ENCODE measurements at regions not wholly inside any gene's neighbourhood (a gene's known extent, or its start where the extent isn't known, plus 50 kb on each side); places are given as distances from the start of the nearest gene placed in this dataset.

DNA sequence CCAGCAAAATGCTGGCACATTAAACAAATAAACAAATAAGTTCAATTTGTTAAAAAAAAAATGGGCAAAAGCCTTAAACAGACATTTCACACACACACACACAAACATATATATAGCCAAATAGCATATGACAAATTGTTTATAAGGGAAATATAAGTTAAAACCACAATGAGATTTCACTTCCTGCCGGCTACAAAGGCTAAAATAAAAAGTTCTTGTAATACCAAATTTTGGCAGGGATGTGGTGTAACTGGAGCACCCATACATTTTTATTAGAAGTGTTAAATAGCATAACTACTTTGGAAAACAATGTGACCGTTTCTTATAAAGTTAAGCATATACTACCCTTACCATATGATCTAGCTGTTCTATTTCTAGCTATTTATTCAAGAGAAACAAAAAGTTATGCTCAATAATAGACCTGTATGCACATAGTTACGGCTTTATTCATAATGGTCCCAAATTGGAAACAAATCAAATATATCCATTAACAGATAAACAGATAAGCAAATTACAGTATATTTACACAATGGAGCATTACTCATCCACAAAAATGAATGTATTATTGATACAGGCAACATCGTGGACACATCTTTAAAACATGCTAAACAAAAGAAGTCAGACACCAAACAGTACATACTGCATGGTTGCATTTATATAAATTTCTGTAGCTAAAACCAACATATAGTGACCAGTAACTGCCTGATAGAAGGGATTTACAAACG lies 93.9 kb downstream of the EOMES start:
- TF ChIP-seq, protein P1, sequence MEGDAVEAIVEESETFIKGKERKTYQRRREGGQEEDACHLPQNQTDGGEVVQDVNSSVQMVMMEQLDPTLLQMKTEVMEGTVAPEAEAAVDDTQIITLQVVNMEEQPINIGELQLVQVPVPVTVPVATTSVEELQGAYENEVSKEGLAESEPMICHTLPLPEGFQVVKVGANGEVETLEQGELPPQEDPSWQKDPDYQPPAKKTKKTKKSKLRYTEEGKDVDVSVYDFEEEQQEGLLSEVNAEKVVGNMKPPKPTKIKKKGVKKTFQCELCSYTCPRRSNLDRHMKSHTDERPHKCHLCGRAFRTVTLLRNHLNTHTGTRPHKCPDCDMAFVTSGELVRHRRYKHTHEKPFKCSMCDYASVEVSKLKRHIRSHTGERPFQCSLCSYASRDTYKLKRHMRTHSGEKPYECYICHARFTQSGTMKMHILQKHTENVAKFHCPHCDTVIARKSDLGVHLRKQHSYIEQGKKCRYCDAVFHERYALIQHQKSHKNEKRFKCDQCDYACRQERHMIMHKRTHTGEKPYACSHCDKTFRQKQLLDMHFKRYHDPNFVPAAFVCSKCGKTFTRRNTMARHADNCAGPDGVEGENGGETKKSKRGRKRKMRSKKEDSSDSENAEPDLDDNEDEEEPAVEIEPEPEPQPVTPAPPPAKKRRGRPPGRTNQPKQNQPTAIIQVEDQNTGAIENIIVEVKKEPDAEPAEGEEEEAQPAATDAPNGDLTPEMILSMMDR (IDR thresholded peaks at IDR 0.05), result no peak
- Histone ChIP-seq H3K9me3 (ENCODE audit: control insufficient read depth, low read length) (no peaks in the 10 kb centered on the region), H3K4me3 (ENCODE audit: low read depth, low read length) (no peak overlapping the region), H3K36me3 (ENCODE audit: control insufficient read depth, insufficient read depth, low read length) (no peaks in the 10 kb centered on the region), H2AFZ (no peak overlapping the region), H3K9ac (no peak overlapping the region), H3K4me2 (ENCODE audit: low read length) (no peak overlapping the region), H3K27me3 (ENCODE audit: control insufficient read depth, insufficient read depth, low read length) (no peaks in the 10 kb centered on the region), H3K4me1 (no peaks in the 10 kb centered on the region), H3K27ac (no peak overlapping the region), H3K79me2 (no peaks in the 10 kb centered on the region)

DNA sequence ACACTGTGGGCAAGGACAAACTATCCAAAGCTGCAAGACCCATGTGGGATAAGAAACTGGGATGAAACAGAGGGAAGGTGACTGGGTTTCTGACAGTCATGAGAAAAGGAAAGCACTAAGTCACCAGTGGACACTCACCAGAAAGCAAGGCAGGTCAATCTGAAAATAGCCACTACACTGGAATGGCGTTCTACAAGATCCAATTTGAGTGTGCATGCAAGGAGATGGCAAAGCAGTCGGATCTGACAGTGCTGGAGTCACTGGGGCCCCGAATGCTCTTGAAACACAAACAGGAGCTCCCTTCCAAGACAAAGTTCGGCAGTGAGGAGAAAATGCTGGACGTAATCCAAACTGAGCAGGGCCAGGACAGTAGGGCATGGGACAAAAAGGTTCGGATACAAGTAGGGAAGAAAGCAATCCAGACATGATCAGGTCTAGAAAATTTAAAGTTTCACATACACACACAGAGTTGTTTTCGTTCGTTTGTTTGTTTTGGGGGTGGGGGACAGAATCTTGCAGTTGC lies 95.5 kb downstream of the EOMES start:
- H3K4me2 ChIP-seq (ENCODE audit: low read length), result no peak overlapping the region
- no peak overlapping the region for H3K9ac ChIP-seq
- no peaks in the 10 kb centered on the region for H3K27me3 ChIP-seq (ENCODE audit: control insufficient read depth, insufficient read depth, low read length)
- no peaks in the 10 kb centered on the region for H3K36me3 ChIP-seq (ENCODE audit: control insufficient read depth, insufficient read depth, low read length)
- H3K9me3 ChIP-seq (ENCODE audit: control insufficient read depth, low read length), result no peaks in the 10 kb centered on the region
- H3K4me3 ChIP-seq (ENCODE audit: low read depth, low read length), result no peak overlapping the region
- no peaks in the 10 kb centered on the region for H3K4me1 ChIP-seq
- H3K79me2 ChIP-seq, result no peaks in the 10 kb centered on the region
- no peak overlapping the region for H3K27ac ChIP-seq
- peak overlapping the region; percentile 15 for H2AFZ ChIP-seq
- TF ChIP-seq, protein P1 (IDR thresholded peaks at IDR 0.05), result no peak

DNA sequence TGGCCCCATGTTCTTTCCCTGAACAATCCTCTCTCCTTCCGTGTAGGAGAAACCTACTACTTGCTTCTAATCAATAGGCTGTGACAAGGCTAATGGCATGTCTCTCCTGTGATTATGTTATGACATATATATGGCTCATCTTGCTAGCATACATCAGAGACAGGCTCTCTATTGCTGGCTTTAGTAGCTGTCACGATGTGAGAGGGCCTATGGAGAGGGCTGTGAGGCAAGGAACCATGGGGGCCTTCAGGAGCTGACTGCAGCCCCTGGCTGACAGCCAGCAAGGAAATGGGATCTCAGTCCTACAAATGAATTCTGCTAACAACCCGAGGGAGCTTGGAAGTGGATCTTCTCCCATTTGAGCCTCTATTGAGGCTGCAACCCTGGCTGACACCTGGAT lies 96.3 kb downstream of the EOMES start:
- Histone ChIP-seq H3K9me3 (ENCODE audit: control insufficient read depth, low read length) (no peaks in the 10 kb centered on the region), H3K27ac (no peak overlapping the region), H3K4me2 (ENCODE audit: low read length) (no peak overlapping the region), H2AFZ (no peak overlapping the region), H3K9ac (no peak overlapping the region), H3K36me3 (ENCODE audit: control insufficient read depth, insufficient read depth, low read length) (no peaks in the 10 kb centered on the region), H3K4me3 (ENCODE audit: low read depth, low read length) (no peak overlapping the region), H3K27me3 (ENCODE audit: control insufficient read depth, insufficient read depth, low read length) (no peaks in the 10 kb centered on the region), H3K79me2 (no peaks in the 10 kb centered on the region), H3K4me1 (no peaks in the 10 kb centered on the region)
- TF ChIP-seq, protein P1 (IDR thresholded peaks at IDR 0.05), result no peak

DNA sequence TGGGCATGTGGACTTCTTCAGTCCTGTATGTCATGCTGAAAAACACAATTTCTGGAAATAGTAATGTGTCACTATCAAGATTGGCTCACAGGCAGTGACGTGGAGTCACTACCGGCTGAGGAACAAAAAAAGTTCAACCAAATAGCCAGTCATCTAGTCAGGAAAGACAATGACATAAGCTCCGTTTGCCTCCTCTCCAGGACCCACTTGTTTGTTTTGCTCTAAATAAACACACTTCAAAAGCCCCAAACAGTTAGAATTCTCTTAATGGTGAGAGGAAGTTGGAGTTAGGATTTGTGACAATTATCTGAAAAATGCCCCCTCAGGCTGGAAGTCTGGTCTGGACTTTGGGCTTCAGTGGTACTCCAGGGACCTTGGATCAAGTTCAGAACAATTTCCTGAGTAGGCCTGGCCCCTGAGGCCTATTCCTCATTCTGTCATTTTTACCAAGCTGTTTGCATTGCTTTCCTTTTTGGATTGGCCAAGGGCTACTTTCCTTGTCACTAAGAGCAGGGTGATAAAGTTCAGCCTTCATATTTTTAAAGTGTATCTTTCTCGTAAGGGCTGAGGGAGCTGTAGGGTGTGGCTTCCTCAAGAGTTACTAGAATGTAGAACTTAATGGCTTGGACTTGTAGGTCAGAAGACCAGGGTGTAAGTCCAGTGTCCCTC lies 98.9 kb downstream of the EOMES start:
- Histone ChIP-seq H3K4me1 (no peaks in the 10 kb centered on the region), H3K27me3 (ENCODE audit: control insufficient read depth, insufficient read depth, low read length) (no peaks in the 10 kb centered on the region), H3K79me2 (no peaks in the 10 kb centered on the region), H3K27ac (peak overlapping the region; percentile 52), H2AFZ (no peak overlapping the region), H3K9ac (no peak overlapping the region), H3K4me3 (ENCODE audit: low read depth, low read length) (no peak overlapping the region), H3K4me2 (ENCODE audit: low read length) (no peak overlapping the region), H3K9me3 (ENCODE audit: control insufficient read depth, low read length) (no peaks in the 10 kb centered on the region), H3K36me3 (ENCODE audit: control insufficient read depth, insufficient read depth, low read length) (no peaks in the 10 kb centered on the region)
- TF ChIP-seq, protein P1 (IDR thresholded peaks at IDR 0.05), result no peak

Data from parathyroid adenoma (tissue), 2 donors.